HL-60 (cell line): ENCODE measurements at regions not wholly inside any gene's neighbourhood (a gene's known extent, or its start where the extent isn't known, plus 50 kb on each side); places are given as distances from the start of the nearest gene placed in this dataset.

Experiments
- DNase-seq, 2 experiments: peaks; one replicate each; pipeline ENCODE4 v3.0.0-alpha.2; 2010 to 2020; ENCODE audit warnings: low read depth in 1 of 2, low spot score in 1 of 2
- H3K27ac ChIP-seq: fragments of 250-450 bp; sonication (Bioruptor Pico); replicated peaks from 2 replicates; pipeline ENCODE4 v1.5.1; 2020; ENCODE audit warnings: mild to moderate bottlenecking, moderate library complexity
- H3K27me3 ChIP-seq: fragments of 250-450 bp; sonication (Bioruptor Pico); 2 replicates; pipeline ENCODE4 v1.5.1; 2021; ENCODE audit warnings: mild to moderate bottlenecking, moderate library complexity; ENCODE audit not compliant: insufficient read depth, poor library complexity, severe bottlenecking
- H3K4me3 ChIP-seq: replicated peaks from 2 replicates; pipeline ENCODE4 v1.5.1; 2011; ENCODE audit warnings: mild to moderate bottlenecking, control low read depth, low read length; ENCODE audit not compliant: insufficient read depth
- GABPA ChIP-seq: IDR thresholded peaks from 2 replicates; pipeline ENCODE4 v1.6.1; 2012; ENCODE audit warnings: low read depth
- POLR2AphosphoS5 ChIP-seq: IDR thresholded peaks from 2 replicates; pipeline ENCODE4 v1.6.1; 2012; ENCODE audit warnings: low read depth
- SPI1 ChIP-seq: IDR thresholded peaks from 2 replicates; pipeline ENCODE4 v1.6.1; 2012; ENCODE audit warnings: low read depth, mild to moderate bottlenecking, borderline replicate concordance
- TF ChIP-seq, protein P1 (sequence below): IDR thresholded peaks from one replicate; pipeline ENCODE4 v1.5.1; 2011; ENCODE audit warnings: low read length, control low read depth, inconsistent platforms; ENCODE audit not compliant: insufficient read depth
- TF ChIP-seq, protein P2 (sequence below): IDR thresholded peaks from 2 replicates; pipeline ENCODE4 v1.6.1; 2012; ENCODE audit warnings: low read depth; ENCODE audit not compliant: insufficient replicate concordance

DNA sequence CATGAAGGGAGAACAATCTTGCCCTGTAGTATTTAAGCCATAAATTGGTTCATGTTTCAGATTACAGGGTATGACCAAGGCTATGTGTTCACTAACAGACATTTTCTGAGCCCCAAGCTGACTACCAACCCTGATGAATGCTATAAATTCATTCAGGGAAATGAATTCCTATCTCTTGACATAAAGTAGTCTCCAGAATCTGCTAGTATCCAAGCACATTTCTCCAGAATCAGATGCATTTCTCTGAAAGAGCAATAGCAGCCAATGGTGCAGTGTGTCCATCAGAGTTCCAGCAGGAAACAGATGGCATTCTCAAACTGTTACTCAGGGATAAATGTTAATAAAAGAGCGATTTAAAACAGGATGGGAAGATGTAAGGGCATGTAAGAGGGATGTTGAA, 226.4 kb downstream of the COG6 start:
- no peak for DNase-seq
- TF ChIP-seq, protein P1, sequence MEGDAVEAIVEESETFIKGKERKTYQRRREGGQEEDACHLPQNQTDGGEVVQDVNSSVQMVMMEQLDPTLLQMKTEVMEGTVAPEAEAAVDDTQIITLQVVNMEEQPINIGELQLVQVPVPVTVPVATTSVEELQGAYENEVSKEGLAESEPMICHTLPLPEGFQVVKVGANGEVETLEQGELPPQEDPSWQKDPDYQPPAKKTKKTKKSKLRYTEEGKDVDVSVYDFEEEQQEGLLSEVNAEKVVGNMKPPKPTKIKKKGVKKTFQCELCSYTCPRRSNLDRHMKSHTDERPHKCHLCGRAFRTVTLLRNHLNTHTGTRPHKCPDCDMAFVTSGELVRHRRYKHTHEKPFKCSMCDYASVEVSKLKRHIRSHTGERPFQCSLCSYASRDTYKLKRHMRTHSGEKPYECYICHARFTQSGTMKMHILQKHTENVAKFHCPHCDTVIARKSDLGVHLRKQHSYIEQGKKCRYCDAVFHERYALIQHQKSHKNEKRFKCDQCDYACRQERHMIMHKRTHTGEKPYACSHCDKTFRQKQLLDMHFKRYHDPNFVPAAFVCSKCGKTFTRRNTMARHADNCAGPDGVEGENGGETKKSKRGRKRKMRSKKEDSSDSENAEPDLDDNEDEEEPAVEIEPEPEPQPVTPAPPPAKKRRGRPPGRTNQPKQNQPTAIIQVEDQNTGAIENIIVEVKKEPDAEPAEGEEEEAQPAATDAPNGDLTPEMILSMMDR: no peak
- TF ChIP-seq, protein P2, sequence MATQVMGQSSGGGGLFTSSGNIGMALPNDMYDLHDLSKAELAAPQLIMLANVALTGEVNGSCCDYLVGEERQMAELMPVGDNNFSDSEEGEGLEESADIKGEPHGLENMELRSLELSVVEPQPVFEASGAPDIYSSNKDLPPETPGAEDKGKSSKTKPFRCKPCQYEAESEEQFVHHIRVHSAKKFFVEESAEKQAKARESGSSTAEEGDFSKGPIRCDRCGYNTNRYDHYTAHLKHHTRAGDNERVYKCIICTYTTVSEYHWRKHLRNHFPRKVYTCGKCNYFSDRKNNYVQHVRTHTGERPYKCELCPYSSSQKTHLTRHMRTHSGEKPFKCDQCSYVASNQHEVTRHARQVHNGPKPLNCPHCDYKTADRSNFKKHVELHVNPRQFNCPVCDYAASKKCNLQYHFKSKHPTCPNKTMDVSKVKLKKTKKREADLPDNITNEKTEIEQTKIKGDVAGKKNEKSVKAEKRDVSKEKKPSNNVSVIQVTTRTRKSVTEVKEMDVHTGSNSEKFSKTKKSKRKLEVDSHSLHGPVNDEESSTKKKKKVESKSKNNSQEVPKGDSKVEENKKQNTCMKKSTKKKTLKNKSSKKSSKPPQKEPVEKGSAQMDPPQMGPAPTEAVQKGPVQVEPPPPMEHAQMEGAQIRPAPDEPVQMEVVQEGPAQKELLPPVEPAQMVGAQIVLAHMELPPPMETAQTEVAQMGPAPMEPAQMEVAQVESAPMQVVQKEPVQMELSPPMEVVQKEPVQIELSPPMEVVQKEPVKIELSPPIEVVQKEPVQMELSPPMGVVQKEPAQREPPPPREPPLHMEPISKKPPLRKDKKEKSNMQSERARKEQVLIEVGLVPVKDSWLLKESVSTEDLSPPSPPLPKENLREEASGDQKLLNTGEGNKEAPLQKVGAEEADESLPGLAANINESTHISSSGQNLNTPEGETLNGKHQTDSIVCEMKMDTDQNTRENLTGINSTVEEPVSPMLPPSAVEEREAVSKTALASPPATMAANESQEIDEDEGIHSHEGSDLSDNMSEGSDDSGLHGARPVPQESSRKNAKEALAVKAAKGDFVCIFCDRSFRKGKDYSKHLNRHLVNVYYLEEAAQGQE: no peak
- no peak for TF ChIP-seq POLR2AphosphoS5
- TF ChIP-seq GABPA: no peak
- TF ChIP-seq SPI1: no peak
- Histone ChIP-seq H3K27me3 (peaks cover 12% of the 10 kb centered on the region), H3K27ac (no peak overlapping the region), H3K4me3 (no peak overlapping the region)

DNA sequence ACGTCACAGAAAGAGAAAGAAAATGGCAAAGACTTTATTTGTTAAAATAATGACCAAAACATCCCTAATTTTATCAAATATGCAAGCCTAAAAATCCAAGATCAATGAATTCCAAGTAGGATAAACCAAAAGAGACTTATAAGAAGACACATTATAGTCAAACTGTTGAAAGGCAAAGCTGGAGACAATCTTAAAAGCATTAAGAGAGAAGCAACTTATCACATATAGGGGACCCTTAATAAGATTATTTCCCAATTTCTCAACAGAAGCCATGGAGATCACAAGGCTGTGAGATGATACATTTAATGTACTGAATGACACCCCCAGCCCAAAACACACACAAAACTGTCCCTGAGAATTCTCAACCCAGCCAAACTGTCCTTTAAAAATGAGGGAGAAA, 228.7 kb downstream of the COG6 start:
- no peak for DNase-seq
- TF ChIP-seq, protein P1: no peak
- no peak for TF ChIP-seq GABPA
- TF ChIP-seq, protein P2: no peak
- TF ChIP-seq POLR2AphosphoS5: no peak
- no peak for TF ChIP-seq SPI1
- peaks cover 9% of the 10 kb centered on the region for H3K27me3 ChIP-seq

DNA sequence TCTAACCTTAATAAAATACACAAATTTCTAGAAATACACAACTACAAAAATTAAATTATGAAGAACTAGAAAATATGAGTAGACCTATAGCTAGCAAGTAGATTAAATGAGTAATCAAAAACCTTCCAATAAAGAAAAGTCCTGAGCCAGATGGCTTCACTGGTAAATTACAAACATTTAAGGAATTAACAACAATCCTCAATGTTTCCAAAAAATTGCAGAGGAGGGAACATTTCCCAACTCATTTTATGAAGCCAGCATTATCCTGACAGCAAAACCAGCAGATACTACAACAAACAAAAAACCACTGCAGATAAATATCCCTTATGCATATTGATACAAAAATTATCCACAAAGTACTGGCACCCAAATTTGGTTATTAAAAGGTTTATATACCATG, 230.9 kb downstream of the COG6 start:
- H3K27ac ChIP-seq: no peak overlapping the region

More for the DNA sequence above, 228.7 kb downstream of the COG6 start:
- Histone ChIP-seq H3K27ac (no peak overlapping the region), H3K4me3 (no peak overlapping the region)

More for the DNA sequence above, 230.9 kb downstream of the COG6 start:
- no peak for DNase-seq
- H3K4me3 ChIP-seq: no peak overlapping the region
- peaks cover 6% of the 10 kb centered on the region for H3K27me3 ChIP-seq
- TF ChIP-seq, protein P2: no peak
